ENCODE measurements at regions not wholly inside any gene's neighbourhood (a gene's known extent, or its start where the extent isn't known, plus 50 kb on each side); places are given as distances from the start of the nearest gene placed in this dataset.

GRCh38 chr13:30359991-30360390, 52.6 kb upstream of the KATNAL1 start:
- CTCF ChIA-PET, result no interaction called here
- H3K36me3 Mint-ChIP-seq (ENCODE audit: low read depth), result peaks cover 68% of the 10 kb centered on the region
- H3K27ac Mint-ChIP-seq, result no peak overlapping the region

DNA sequence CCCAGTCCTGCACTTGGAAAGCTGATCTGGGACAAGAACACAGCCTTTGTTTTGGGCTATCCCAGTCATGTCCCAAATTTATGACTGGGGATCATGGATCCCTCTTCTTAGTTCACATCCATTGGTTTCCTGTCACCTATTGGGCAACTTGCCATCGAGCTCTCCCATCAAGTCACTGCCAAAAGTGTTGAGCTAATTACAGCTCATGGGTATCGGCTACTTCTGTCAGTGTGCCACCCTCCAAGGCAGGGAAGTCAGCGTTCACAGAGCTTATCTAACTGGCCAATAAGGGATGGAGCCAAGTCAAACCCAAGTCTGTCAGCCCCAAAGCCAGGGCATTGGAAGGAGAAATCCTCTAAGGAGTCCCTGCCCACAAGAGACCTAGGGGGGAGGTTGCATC, 53.2 kb upstream of the KATNAL1 start:
- H3K4me1 Mint-ChIP-seq, result peaks cover 6% of the 10 kb centered on the region
- H3K27me3 Mint-ChIP-seq, result no peaks in the 10 kb centered on the region
- no peaks in the 10 kb centered on the region for H3K9me3 Mint-ChIP-seq
- peaks cover 67% of the 10 kb centered on the region for H3K36me3 Mint-ChIP-seq (ENCODE audit: low read depth)
- H3K4me3 Mint-ChIP-seq, result no peak overlapping the region
- ChIA-PET POLR2A (no interaction called here), CTCF (no interaction called here)
- no peak for DNase-seq
- H3K27ac Mint-ChIP-seq, result no peak overlapping the region

More at GRCh38 chr13:30359991-30360390, 52.6 kb upstream of the KATNAL1 start:
- no peak for DNase-seq
- POLR2A ChIA-PET, result no interaction called here
- Mint-ChIP-seq H3K9me3 (no peaks in the 10 kb centered on the region), H3K4me1 (peaks cover 8% of the 10 kb centered on the region), H3K27me3 (no peaks in the 10 kb centered on the region), H3K4me3 (no peak overlapping the region)

- POLR2A ChIA-PET, result interaction anchor here (0.9 kb wide), 1 partner anchor 9 kb away, joined by 3 read pairs; no protein-coding TSS in a partner anchor
- Mint-ChIP-seq H3K27ac (no peak overlapping the region), H3K4me3 (no peak overlapping the region), H3K27me3 (no peaks in the 10 kb centered on the region), H3K36me3 (ENCODE audit: low read depth) (peaks cover 74% of the 10 kb centered on the region), H3K4me1 (peaks cover 10% of the 10 kb centered on the region), H3K9me3 (no peaks in the 10 kb centered on the region)
- DNase-seq, result no peak
- CTCF ChIA-PET, result interaction anchor here (0.6 to 1.4 kb wide), 3 partner anchors 12 to 45 kb away, joined by 3 to 4 read pairs (median 3); no protein-coding TSS in a partner anchor
These were observed 54.8 kb upstream of the KATNAL1 start for GRCh38 chr13:30362005-30362788.

GRCh38 chr13:30362869-30363268, 55.5 kb upstream of the KATNAL1 start:
- H3K4me3 Mint-ChIP-seq, result no peak overlapping the region
- CTCF ChIA-PET, result interaction anchor here (0.6 to 1.4 kb wide), 3 partner anchors 12 to 44 kb away, joined by 3 to 4 read pairs (median 3); no protein-coding TSS in a partner anchor
- H3K27ac Mint-ChIP-seq, result no peak overlapping the region
- H3K36me3 Mint-ChIP-seq (ENCODE audit: low read depth), result peaks cover 78% of the 10 kb centered on the region
- H3K4me1 Mint-ChIP-seq, result peaks cover 10% of the 10 kb centered on the region
- POLR2A ChIA-PET, result interaction anchor here (0.9 kb wide), 1 partner anchor 8 kb away, joined by 3 read pairs; no protein-coding TSS in a partner anchor
- no peak for DNase-seq
- no peaks in the 10 kb centered on the region for H3K9me3 Mint-ChIP-seq
- no peaks in the 10 kb centered on the region for H3K27me3 Mint-ChIP-seq

DNA sequence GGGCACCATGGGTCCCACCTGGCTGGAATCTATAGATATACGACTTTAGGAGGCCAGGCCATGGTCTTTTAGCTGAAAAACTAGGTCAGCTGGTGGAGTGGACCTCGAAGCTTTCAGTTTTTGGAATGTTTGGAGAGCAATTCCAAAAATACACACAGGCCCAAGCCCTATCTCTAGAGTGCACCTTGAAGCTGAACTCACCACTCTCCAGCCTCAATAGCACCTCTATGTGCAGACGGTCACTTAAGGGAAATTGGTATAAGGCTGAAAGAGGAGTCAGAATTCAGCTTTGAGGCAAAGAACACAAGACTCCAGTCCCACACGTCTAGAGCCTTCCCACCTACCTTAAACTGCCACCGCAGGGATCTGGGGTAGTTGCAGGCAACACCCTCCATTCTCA, 56.4 kb upstream of the KATNAL1 start:
- Mint-ChIP-seq H3K27me3 (no peaks in the 10 kb centered on the region), H3K9me3 (no peaks in the 10 kb centered on the region), H3K4me1 (peaks cover 13% of the 10 kb centered on the region), H3K36me3 (ENCODE audit: low read depth) (peaks cover 78% of the 10 kb centered on the region), H3K4me3 (no peak overlapping the region), H3K27ac (no peak overlapping the region)
- ChIA-PET POLR2A (no interaction called here), CTCF (no interaction called here)
- DNase-seq, result no peak

DNA sequence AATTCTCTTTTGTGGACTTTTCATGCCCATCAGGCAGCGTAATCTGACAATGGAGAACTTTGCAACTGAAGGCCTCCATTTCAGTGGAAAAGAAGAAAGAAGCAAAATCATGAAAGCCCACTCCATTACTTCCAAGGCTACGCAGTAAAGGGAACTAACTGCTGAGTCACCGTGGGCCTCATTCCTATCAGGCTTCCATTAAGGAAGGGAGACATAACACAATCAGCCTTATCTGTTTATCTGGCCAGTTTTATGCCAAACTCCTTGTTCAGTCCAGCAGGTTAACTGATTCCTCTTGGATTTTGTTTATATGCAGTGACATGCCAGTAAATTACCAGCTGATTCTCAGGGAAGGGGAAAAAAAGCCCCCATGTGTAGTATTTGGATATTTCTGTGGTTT, 56.8 kb upstream of the KATNAL1 start:
- H3K27ac Mint-ChIP-seq, result no peak overlapping the region
- ChIA-PET POLR2A (no interaction called here), CTCF (no interaction called here)
- peaks cover 82% of the 10 kb centered on the region for H3K36me3 Mint-ChIP-seq (ENCODE audit: low read depth)
- no peak overlapping the region for H3K4me3 Mint-ChIP-seq
- no peak for DNase-seq
- H3K4me1 Mint-ChIP-seq, result peaks cover 17% of the 10 kb centered on the region
- H3K27me3 Mint-ChIP-seq, result no peaks in the 10 kb centered on the region
- no peaks in the 10 kb centered on the region for H3K9me3 Mint-ChIP-seq

DNA sequence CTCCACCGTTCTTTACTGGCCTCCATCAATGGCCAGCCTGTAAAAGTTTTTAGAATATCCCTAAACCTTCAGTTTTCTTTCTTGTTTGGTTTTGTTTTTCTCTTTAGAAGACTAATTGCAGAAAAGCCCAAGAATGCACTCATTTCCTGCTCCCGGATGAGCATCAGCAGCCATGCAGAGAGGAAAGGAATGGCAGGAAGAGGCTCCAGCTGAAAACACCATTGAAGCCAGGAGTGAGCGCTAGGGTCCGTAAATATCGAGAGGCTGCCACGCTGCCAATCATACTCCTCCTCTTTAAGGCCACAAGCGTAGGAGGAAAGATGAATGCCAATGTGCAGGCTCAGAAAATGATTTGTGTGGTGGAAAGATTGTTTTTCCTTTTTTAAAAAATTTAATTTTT, 57.4 kb upstream of the UBE2L5 start:
- Mint-ChIP-seq H3K4me3 (no peak overlapping the region), H3K27me3 (no peaks in the 10 kb centered on the region), H3K36me3 (ENCODE audit: low read depth) (peaks cover 82% of the 10 kb centered on the region), H3K9me3 (no peaks in the 10 kb centered on the region), H3K4me1 (peaks cover 20% of the 10 kb centered on the region), H3K27ac (no peak overlapping the region)
- CTCF ChIA-PET, result no interaction called here
- POLR2A ChIA-PET, result no interaction called here
- no peak for DNase-seq

DNA sequence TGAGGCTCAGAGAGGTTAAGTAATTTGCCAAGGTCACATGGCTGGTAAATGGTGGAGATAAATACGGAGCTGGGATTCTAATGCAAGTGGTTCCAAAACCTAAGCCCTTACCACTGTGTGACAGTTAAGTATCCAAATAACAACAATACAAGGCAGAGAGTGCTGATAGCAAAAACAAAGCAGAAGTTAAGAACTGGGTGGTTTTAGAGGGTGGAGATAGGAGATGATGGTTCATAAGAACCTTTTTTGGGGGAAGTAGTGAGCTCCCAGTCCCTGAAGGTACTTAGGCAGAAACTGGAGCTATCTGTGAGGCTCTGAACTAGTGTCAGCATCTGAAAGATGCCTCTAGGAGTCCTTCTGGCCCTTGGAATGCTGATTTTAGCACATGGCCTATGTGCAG, 56.2 kb upstream of the UBE2L5 start:
- no peak overlapping the region for H3K4me3 Mint-ChIP-seq
- H3K4me1 Mint-ChIP-seq, result peaks cover 32% of the 10 kb centered on the region
- no peak for DNase-seq
- no peaks in the 10 kb centered on the region for H3K27me3 Mint-ChIP-seq
- H3K27ac Mint-ChIP-seq, result no peak overlapping the region
- H3K36me3 Mint-ChIP-seq (ENCODE audit: low read depth), result peaks cover 80% of the 10 kb centered on the region
- H3K9me3 Mint-ChIP-seq, result no peaks in the 10 kb centered on the region
- CTCF ChIA-PET, result interaction anchor here (0.7 kb wide), 1 partner anchor 207 kb away, joined by 3 read pairs; no protein-coding TSS in a partner anchor
- POLR2A ChIA-PET, result no interaction called here

DNA sequence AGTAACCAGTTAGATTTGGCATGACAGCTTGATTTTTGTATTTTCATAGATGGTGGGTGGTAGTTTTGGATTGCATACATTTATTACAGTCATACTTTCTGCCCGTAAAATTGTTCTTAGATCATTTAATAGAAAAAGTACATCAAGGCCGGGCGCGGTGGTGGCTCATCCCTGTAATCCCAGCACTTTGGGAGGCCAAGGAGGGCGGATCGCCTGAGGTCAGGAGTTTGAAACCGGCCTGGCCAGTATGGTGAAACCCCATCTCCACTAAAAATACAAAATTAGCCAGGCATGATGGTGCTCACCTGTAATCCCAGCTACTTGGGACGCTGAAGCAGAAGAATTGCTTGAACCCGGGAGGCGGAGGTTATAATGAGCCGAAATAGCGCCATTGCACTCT, 55.0 kb upstream of the UBE2L5 start:
- H3K36me3 Mint-ChIP-seq (ENCODE audit: low read depth), result peaks cover 75% of the 10 kb centered on the region
- ChIA-PET POLR2A (interaction anchor here (1.1 kb wide), 1 partner anchor 9 kb away, joined by 3 read pairs; no protein-coding TSS in a partner anchor), CTCF (interaction anchor here (1.3 kb wide), 1 partner anchor 18 kb away, joined by 3 read pairs; no protein-coding TSS in a partner anchor)

GRCh38 chr13:30370146-30370545, 52.1 kb upstream of the UBE2L5 start:
- peak overlapping the region; percentile 96 for H3K27ac Mint-ChIP-seq
- DNase-seq, result no peak
- no peak overlapping the region for H3K4me3 Mint-ChIP-seq
- no peaks in the 10 kb centered on the region for H3K27me3 Mint-ChIP-seq
- ChIA-PET CTCF (interaction anchor here (0.7 kb wide), 1 partner anchor 16 kb away, joined by 3 read pairs; no protein-coding TSS in a partner anchor), POLR2A (interaction anchor here (7.5 kb wide), 1 partner anchor 22 kb away, joined by 265 read pairs; no protein-coding TSS in a partner anchor)
- peaks cover 70% of the 10 kb centered on the region for H3K36me3 Mint-ChIP-seq (ENCODE audit: low read depth)
- H3K9me3 Mint-ChIP-seq, result no peaks in the 10 kb centered on the region
- H3K4me1 Mint-ChIP-seq, result peaks cover 66% of the 10 kb centered on the region

More for the DNA sequence above, 55.0 kb upstream of the UBE2L5 start:
- H3K9me3 Mint-ChIP-seq, result no peaks in the 10 kb centered on the region
- peaks cover 44% of the 10 kb centered on the region for H3K4me1 Mint-ChIP-seq
- no peak overlapping the region for H3K27ac Mint-ChIP-seq
- DNase-seq, result no peak
- no peaks in the 10 kb centered on the region for H3K27me3 Mint-ChIP-seq
- no peak overlapping the region for H3K4me3 Mint-ChIP-seq

DNA sequence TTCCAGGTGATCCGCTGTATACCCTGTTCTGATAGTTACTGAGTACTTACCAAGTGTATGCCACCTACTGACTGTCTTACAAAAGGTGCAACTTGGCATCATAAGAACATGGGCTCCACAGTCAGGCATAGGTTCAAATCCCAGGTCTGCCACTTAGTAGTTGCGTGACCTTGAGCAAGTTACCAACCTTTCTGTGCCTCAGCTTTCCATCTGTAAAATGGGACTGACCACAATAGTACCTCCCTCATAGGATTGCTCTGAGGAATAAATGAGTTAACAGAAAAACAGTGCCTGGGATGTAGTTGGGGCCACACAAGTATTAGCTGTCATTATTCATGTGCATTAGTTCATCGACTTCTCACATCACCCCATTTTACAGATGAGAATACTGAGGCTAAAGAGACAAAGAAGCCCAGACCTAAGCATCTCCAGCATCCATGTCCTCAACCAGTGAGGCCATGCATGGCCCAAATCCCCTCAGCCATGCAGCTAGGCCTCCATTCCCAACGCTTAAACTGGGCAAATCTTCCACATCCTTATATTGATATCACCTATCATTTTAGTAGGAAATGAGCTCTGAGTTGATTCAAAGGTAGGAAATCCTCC, 51.3 kb upstream of the UBE2L5 start:
- Mint-ChIP-seq H3K4me3 (peak overlapping the region; percentile 78), H3K36me3 (ENCODE audit: low read depth) (peaks cover 63% of the 10 kb centered on the region), H3K4me1 (peaks cover 73% of the 10 kb centered on the region), H3K27ac (peak overlapping the region; percentile 96), H3K27me3 (no peaks in the 10 kb centered on the region), H3K9me3 (no peaks in the 10 kb centered on the region)
- POLR2A ChIA-PET, result interaction anchor here (0.8 to 7.5 kb wide), 12 partner anchors 8 to 372 kb away, joined by 3 to 265 read pairs (median 4); partner anchors contain the start of genes HMGB1, KATNAL1 and USPL1
- DNase-seq, result no peak
- CTCF ChIA-PET, result interaction anchor here (0.9 to 2.4 kb wide), 7 partner anchors 25 to 240 kb away, joined by 3 to 13 read pairs (median 4); partner anchors contain the start of gene KATNAL1

DNA sequence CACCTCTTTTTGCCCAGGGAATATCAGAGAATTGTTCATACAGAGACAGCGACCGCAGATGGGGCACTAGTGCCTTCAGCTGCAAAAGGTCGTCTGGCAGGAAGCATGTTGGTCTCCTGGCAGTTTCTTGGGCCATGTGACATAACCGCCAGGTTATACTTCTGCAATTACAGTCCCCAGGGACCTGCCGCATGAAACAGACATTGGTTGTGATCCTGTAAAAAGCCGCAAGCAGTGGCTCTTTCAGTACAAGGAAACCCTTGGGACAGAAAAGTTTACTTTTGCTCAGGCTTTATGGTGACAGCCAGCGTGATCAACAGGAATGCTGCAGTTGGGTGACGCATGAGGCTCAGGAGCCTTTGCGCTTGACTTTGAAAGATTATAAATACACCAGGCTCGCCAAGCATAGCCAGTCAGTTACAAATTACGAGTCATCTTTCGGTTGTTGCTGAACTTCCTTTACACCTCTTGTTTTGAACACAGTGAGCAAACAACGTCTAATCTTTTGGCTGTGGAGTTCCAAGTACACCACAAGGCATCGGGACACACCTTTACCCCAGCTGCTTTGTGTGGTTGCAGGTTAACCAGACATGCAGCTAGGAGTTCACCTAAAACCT, 50.5 kb upstream of the UBE2L5 start:
- peak; percentile 73 for DNase-seq
- ChIA-PET CTCF (interaction anchor here (0.9 to 2.4 kb wide), 11 partner anchors 14 to 241 kb away, joined by 3 to 13 read pairs (median 4); partner anchors contain the start of gene KATNAL1), POLR2A (interaction anchor here (0.8 to 7.5 kb wide), 17 partner anchors 9 to 436 kb away, joined by 3 to 265 read pairs (median 3); partner anchors contain the start of genes HMGB1, KATNAL1, UBE2L5 and USPL1)
- Mint-ChIP-seq H3K27me3 (no peaks in the 10 kb centered on the region), H3K36me3 (ENCODE audit: low read depth) (peaks cover 57% of the 10 kb centered on the region), H3K4me3 (peak overlapping the region; percentile 78), H3K9me3 (no peaks in the 10 kb centered on the region), H3K27ac (peak overlapping the region; percentile 96), H3K4me1 (peaks cover 79% of the 10 kb centered on the region)
